Panc1 (cell line): ENCODE measurements at regions not wholly inside any gene's neighbourhood (a gene's known extent, or its start where the extent isn't known, plus 50 kb on each side); places are given as distances from the start of the nearest gene placed in this dataset.

Source experiments
- ATAC-seq: fragments of 200-7000 bp; cut with Tn5 transposase; 2 replicates; pipeline ENCODE4 v1.9.1; 2020; ENCODE audit warnings: mild to moderate bottlenecking, moderate library complexity
- BruUV-seq: library from RNA; stranded (reverse); fragments of 400-500 nt; replicated peaks from 2 replicates; lab custom pipeline; 2021; lab: Mats Ljungman, UMichigan
- CTCF ChIA-PET: fragments of 300-600 bp; sonication (Branson Sonifier 250); formaldehyde crosslinking; loops from one replicate; lab custom pipeline; 2022; ENCODE audit warnings: antibody characterized with exemption; lab: Charles Lee
- POLR2A ChIA-PET: fragments of 300-600 bp; sonication (Branson Sonifier 250); formaldehyde crosslinking; loops from one replicate; lab custom pipeline; 2022; ENCODE audit warnings: antibody characterized with exemption; lab: Charles Lee
- DNase-seq: peaks from one replicate; pipeline ENCODE4 v3.0.0-alpha.2; 2010; ENCODE audit warnings: low read depth, low spot score
- H3K27ac ChIP-seq: 2 replicates; pipeline ENCODE4 v1.5.1; 2011; ENCODE audit warnings: mild to moderate bottlenecking, low read length, inconsistent platforms
- H3K27me3 ChIP-seq: fragments of 200-500 bp; sonication (Bioruptor generic); 2 replicates; pipeline ENCODE4 v1.6.0; 2014; ENCODE audit warnings: low read length, inconsistent platforms; ENCODE audit not compliant: control insufficient read depth, insufficient read depth
- H3K36me3 ChIP-seq: fragments of 200-500 bp; sonication (Bioruptor generic); 2 replicates; pipeline ENCODE4 v1.5.1; 2014; ENCODE audit warnings: inconsistent platforms, mild to moderate bottlenecking, low read length, moderate library complexity; ENCODE audit not compliant: control insufficient read depth, insufficient read depth
- H3K4me1 ChIP-seq: 2 replicates; pipeline ENCODE4 v1.5.1; 2011; ENCODE audit warnings: inconsistent platforms, mild to moderate bottlenecking, low read length, moderate library complexity; ENCODE audit not compliant: control insufficient read depth, insufficient read depth
- H3K4me3 ChIP-seq, 2 experiments: 2 replicates each; pipeline ENCODE4 v1.5.1; 2011 to 2012; ENCODE audit warnings: low read depth in 2 of 2, low read length in 2 of 2, mild to moderate bottlenecking in 2 of 2, inconsistent platforms in 1 of 2, moderate library complexity in 1 of 2
- H3K9me3 ChIP-seq: fragments of 200-500 bp; sonication (Bioruptor generic); 2 replicates; pipeline ENCODE4 v1.5.1; 2014; ENCODE audit warnings: low read depth, mild to moderate bottlenecking, inconsistent platforms, low read length, moderate library complexity; ENCODE audit not compliant: control insufficient read depth, insufficient read depth
- POLR2AphosphoS5 ChIP-seq: IDR thresholded peaks from 2 replicates; pipeline ENCODE4 v1.6.1; 2012; ENCODE audit warnings: mild to moderate bottlenecking, low read depth, low read length, moderate library complexity
- SIN3A ChIP-seq: IDR thresholded peaks from 2 replicates; pipeline ENCODE4 v1.6.1; 2012; ENCODE audit warnings: low read depth, mild to moderate bottlenecking, low read length, moderate library complexity, borderline replicate concordance; ENCODE audit not compliant: insufficient read depth
- TCF7L2 ChIP-seq: IDR thresholded peaks from 2 replicates; pipeline ENCODE4 v1.6.1; 2011; ENCODE audit warnings: mild to moderate bottlenecking, low read depth, low read length, inconsistent platforms
- in situ Hi-C: cut with HindIII; loops from 2 replicates; pipeline ENCODE4 v1.10.0; 2016; ENCODE audit warnings: low sequenced_read_pairs, low pct_unique_long_range_greater_than_20kb
- intact Hi-C: fragments of 100-400 bp; cut with micrococcal nuclease; formaldehyde crosslinking; loops from one replicate; pipeline ENCODE4 v1.10.0; 2022; ENCODE audit not compliant: unreplicated experiment
- TF ChIP-seq, protein P1 (sequence below), 2 experiments: IDR thresholded peaks; 2 replicates each; pipeline ENCODE4 v1.6.1; 2011 to 2012; ENCODE audit warnings: low read depth in 2 of 2, control low read depth in 1 of 2, low read length in 1 of 2, mild to moderate bottlenecking in 1 of 2, moderate library complexity in 1 of 2; ENCODE audit not compliant: insufficient read depth in 1 of 2
- TF ChIP-seq, protein P2 (sequence below): fragments of 450-650 bp; IDR thresholded peaks from 2 replicates; pipeline ENCODE4 v1.5.1; 2017; ENCODE audit warnings: mild to moderate bottlenecking

GRCh38 chr13:99072356-99072755 is 94.5 kb upstream of the DOCK9 start:
- no peaks in the 10 kb centered on the region; the same call in 1 of the 2 replicates for H3K4me1 ChIP-seq
- no peaks in the 10 kb centered on the region for H3K27me3 ChIP-seq
- no peak for ATAC-seq
- H3K4me3 ChIP-seq = no peak overlapping the region
- no TSS peak for BruUV-seq
- ChIA-PET CTCF (no interaction called here), POLR2A (no interaction called here)
- DNase-seq = no peak
- intact Hi-C loops = no loop called here
- no peaks in the 10 kb centered on the region for H3K9me3 ChIP-seq
- in situ Hi-C loops = no loop called here
- no peak overlapping the region for H3K27ac ChIP-seq
- H3K36me3 ChIP-seq = no peaks in the 10 kb centered on the region
- TF ChIP-seq, protein P1, sequence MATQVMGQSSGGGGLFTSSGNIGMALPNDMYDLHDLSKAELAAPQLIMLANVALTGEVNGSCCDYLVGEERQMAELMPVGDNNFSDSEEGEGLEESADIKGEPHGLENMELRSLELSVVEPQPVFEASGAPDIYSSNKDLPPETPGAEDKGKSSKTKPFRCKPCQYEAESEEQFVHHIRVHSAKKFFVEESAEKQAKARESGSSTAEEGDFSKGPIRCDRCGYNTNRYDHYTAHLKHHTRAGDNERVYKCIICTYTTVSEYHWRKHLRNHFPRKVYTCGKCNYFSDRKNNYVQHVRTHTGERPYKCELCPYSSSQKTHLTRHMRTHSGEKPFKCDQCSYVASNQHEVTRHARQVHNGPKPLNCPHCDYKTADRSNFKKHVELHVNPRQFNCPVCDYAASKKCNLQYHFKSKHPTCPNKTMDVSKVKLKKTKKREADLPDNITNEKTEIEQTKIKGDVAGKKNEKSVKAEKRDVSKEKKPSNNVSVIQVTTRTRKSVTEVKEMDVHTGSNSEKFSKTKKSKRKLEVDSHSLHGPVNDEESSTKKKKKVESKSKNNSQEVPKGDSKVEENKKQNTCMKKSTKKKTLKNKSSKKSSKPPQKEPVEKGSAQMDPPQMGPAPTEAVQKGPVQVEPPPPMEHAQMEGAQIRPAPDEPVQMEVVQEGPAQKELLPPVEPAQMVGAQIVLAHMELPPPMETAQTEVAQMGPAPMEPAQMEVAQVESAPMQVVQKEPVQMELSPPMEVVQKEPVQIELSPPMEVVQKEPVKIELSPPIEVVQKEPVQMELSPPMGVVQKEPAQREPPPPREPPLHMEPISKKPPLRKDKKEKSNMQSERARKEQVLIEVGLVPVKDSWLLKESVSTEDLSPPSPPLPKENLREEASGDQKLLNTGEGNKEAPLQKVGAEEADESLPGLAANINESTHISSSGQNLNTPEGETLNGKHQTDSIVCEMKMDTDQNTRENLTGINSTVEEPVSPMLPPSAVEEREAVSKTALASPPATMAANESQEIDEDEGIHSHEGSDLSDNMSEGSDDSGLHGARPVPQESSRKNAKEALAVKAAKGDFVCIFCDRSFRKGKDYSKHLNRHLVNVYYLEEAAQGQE (IDR thresholded peaks at IDR 0.05; ENCODE audit: insufficient read depth in 1 of 2, low read depth in 2 of 2, low read length in 1 of 2) = no peak
- TF ChIP-seq POLR2AphosphoS5 (no peak), SIN3A (no peak), TCF7L2 (no peak)
- TF ChIP-seq, protein P2, sequence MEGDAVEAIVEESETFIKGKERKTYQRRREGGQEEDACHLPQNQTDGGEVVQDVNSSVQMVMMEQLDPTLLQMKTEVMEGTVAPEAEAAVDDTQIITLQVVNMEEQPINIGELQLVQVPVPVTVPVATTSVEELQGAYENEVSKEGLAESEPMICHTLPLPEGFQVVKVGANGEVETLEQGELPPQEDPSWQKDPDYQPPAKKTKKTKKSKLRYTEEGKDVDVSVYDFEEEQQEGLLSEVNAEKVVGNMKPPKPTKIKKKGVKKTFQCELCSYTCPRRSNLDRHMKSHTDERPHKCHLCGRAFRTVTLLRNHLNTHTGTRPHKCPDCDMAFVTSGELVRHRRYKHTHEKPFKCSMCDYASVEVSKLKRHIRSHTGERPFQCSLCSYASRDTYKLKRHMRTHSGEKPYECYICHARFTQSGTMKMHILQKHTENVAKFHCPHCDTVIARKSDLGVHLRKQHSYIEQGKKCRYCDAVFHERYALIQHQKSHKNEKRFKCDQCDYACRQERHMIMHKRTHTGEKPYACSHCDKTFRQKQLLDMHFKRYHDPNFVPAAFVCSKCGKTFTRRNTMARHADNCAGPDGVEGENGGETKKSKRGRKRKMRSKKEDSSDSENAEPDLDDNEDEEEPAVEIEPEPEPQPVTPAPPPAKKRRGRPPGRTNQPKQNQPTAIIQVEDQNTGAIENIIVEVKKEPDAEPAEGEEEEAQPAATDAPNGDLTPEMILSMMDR = no peak

DNA sequence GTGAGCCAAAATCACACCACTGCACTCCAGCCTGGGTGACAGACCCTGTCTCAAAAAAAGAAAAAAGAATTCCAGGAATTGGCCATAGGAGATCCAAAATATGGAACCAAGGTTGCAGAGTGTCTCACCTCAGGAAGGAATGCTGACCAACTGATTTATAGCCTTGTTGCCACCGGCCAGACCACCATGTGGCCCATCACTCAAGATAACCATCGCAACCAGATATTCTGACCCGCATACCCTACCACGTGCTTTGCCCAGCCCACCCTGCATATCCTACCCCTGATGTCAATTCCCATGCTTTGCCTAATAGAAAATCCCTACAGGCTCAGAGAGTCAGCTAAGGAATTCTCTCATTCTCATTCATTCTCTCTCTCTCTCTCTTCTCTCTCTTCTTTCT is 95.1 kb upstream of the DOCK9 start:
- in situ Hi-C loops (no loop called here), intact Hi-C loops (no loop called here)
- ATAC-seq (no peak), DNase-seq (no peak)
- Histone ChIP-seq H3K4me1 (no peaks in the 10 kb centered on the region), H3K27ac (no peak overlapping the region), H3K27me3 (no peaks in the 10 kb centered on the region), H3K36me3 (no peaks in the 10 kb centered on the region), H3K4me3 (no peak overlapping the region), H3K9me3 (no peaks in the 10 kb centered on the region)
- TF ChIP-seq, protein P1 (IDR thresholded peaks at IDR 0.05; ENCODE audit: insufficient read depth in 1 of 2, low read depth in 2 of 2, low read length in 1 of 2) = no peak
- TF ChIP-seq, protein P2 = no peak
- TF ChIP-seq TCF7L2 = no peak
- no peak for TF ChIP-seq SIN3A
- TF ChIP-seq POLR2AphosphoS5 = no peak
- BruUV-seq = no TSS peak
- ChIA-PET POLR2A (no interaction called here), CTCF (no interaction called here)
